Lower leg skin (tissue), 4 donors: ENCODE measurements at regions not wholly inside any gene's neighbourhood (a gene's known extent, or its start where the extent isn't known, plus 50 kb on each side); places are given as distances from the start of the nearest gene placed in this dataset.
"Not testable (repeated sequence)": the region's sequence is repeated elsewhere in the genome, so short reads cannot be mapped to it uniquely, and the experiment has no call there.

Source experiments
- DNase-seq, 2 donors: peaks; one replicate each; pipeline ENCODE4 v3.0.0-alpha.2; 2019; ENCODE audit warnings: low spot score in 2 of 2
- H3K4me3 ChIP-seq: fragments of 200-600 bp; sonication (generic); 2 replicates; pipeline ENCODE4 v1.5.1; 2017; ENCODE audit warnings: mild to moderate bottlenecking, low read depth; ENCODE audit not compliant: poor library complexity, severe bottlenecking
- CTCF ChIP-seq, 3 donors: fragments of 450-650 bp; IDR thresholded peaks; one replicate each; pipeline ENCODE4 v1.5.1; 2016; ENCODE audit warnings: antibody characterized with exemption in 3 of 3, mild to moderate bottlenecking in 3 of 3, moderate library complexity in 2 of 3
- POLR2A ChIP-seq, 2 donors: fragments of 450-650 bp; IDR thresholded peaks; one replicate each; pipeline ENCODE4 v1.6.1; 2016 to 2017; ENCODE audit warnings: antibody characterized with exemption in 2 of 2, mild to moderate bottlenecking in 1 of 2, moderate library complexity in 1 of 2
- WGBS, 2 donors: methylation state at CpG; one replicate each; pipeline ENCODE4 v1.1.5; 2018; 5-methylcytosine and 5-hydroxymethylcytosine counted together
- intact Hi-C: fragments of 100-400 bp; cut with DNase I; formaldehyde crosslinking; loops from one replicate; pipeline ENCODE4 v1.15.0; 2023; ENCODE audit warnings: low total_unique reads

GRCh38 chr12:59115995-59116394 is 195.7 kb upstream of the LRIG3 start:
- intact Hi-C loops = no loop called here
- no peak overlapping the region for H3K4me3 ChIP-seq
- WGBS, 2 donors = 79 to 92% methylated on average over 1 of the region's 1 CpG
- DNase-seq = no peak
- TF ChIP-seq POLR2A (IDR thresholded peaks at IDR 0.05) (no peak), CTCF (IDR thresholded peaks at IDR 0.05) (no peak)

- 68 to 83% methylated on average over 4 of the region's 4 CpGs for WGBS, 2 donors
- DNase-seq = no peak
- no peak overlapping the region for H3K4me3 ChIP-seq
- no peak for TF ChIP-seq POLR2A (IDR thresholded peaks at IDR 0.05)
- TF ChIP-seq CTCF (IDR thresholded peaks at IDR 0.05) = no peak
- intact Hi-C loops = no loop called here
Observed at GRCh38 chr12:59115526-59115925, 195.2 kb upstream of the LRIG3 start.

GRCh38 chr12:59113831-59114615 is 193.7 kb upstream of the LRIG3 start:
- TF ChIP-seq POLR2A (IDR thresholded peaks at IDR 0.05) (no peak), CTCF (IDR thresholded peaks at IDR 0.05) (no peak)
- peak; percentile 71 to 95 for DNase-seq
- no peak overlapping the region for H3K4me3 ChIP-seq
- 46 to 48% methylated on average over 12 of the region's 12 CpGs for WGBS, 2 donors
- intact Hi-C loops = no loop called here

- H3K4me3 ChIP-seq = no peak overlapping the region
- TF ChIP-seq CTCF (IDR thresholded peaks at IDR 0.05) (no peak), POLR2A (IDR thresholded peaks at IDR 0.05) (no peak)
- 61 to 79% methylated on average over 3 of the region's 3 CpGs for WGBS, 2 donors
- intact Hi-C loops = no loop called here
- no peak for DNase-seq
Observed at GRCh38 chr12:59111851-59112250, 191.5 kb upstream of the LRIG3 start.

GRCh38 chr12:59108516-59108915 is 188.2 kb upstream of the LRIG3 start:
- H3K4me3 ChIP-seq, DNase-seq, intact Hi-C loops: not testable (repeated sequence)
- WGBS, 2 donors = 88 to 89% methylated on average over 8 of the region's 8 CpGs

- DNase-seq = no peak
- H3K4me3 ChIP-seq = no peak overlapping the region
- 81 to 84% methylated on average over 4 of the region's 4 CpGs for WGBS, 2 donors
- no peak for TF ChIP-seq POLR2A (IDR thresholded peaks at IDR 0.05)
- TF ChIP-seq CTCF (IDR thresholded peaks at IDR 0.05) = no peak
- intact Hi-C loops = no loop called here
Observed at GRCh38 chr12:59100585-59100984, 180.3 kb upstream of the LRIG3 start.
